ENCODE measurements at regions not wholly inside any gene's neighbourhood (a gene's known extent, or its start where the extent isn't known, plus 50 kb on each side); places are given as distances from the start of the nearest gene placed in this dataset.

DNA sequence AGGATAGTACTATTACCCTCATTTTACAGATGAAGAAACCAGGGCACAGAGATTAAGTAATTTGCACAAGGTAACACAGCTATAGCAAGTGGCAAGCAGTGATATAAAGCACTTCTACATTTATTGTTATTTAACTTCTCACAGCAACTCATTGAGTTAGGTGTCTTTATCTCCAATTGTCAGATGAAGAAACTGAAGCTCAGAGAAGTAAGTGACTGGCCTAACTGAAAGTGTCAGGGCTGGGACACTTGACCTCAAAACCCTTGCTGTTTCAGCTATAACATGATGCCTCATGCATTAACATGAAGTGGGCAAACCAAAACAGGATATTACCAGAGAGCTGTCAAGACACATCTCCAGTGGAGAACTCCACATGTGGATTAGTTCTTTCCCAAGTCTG is 65.8 kb upstream of the LEKR1 start:
- no peak for DNase-seq

DNA sequence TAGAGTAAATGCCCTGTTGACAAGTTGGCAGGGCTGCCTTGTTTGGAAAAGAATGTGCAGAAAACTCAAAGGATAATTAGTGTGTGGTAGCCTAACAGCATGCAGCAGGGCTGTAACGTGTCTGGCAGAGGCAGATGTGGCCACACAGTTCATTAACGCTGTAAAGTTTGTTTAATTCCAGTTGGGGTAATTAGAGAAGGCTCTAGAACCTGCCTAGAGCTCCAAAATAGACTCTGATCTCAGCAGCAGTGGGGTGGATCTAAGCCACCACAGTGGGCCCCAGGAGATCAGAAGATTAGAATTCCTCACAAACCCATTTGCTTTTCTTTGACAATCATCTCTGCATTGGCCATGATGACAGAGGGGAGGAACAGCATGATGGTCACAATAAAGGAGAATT is 65.1 kb upstream of the LEKR1 start:
- peak; percentile 33 for DNase-seq

DNA sequence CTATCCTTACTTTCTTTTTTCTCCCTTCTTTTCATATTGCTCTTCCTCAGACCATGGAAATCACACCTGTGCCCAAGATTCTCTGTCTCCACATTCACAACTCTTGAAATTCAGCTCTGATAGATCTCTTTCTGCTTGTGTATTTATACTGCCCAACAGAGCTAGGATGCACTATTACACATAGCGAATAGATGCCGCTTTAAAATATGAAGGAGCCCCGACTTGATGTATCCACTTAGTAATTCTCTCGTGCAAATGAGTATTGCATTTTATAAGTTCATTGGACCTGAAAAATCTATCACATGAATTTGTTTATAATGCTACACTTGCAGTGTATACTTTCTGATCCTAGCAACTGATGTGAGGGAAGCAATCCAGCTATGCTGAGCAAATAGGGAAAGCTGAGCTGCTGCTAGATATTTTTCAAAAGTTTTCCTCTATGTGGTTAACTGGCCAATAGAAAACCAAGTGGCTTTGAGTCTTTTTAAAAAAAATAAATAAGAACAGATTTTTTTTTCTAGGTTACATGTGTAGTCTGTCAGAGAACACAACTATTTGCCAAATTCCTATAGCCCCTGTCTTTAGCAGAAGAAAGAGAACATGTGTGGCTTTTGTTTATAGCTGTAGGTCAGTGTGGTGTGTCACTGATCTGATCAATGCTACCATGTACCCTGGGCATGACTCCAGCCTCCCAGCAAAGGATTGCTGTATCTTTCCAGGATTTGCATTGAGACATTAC is 64.3 kb upstream of the LEKR1 start:
- no peak for DNase-seq

DNA sequence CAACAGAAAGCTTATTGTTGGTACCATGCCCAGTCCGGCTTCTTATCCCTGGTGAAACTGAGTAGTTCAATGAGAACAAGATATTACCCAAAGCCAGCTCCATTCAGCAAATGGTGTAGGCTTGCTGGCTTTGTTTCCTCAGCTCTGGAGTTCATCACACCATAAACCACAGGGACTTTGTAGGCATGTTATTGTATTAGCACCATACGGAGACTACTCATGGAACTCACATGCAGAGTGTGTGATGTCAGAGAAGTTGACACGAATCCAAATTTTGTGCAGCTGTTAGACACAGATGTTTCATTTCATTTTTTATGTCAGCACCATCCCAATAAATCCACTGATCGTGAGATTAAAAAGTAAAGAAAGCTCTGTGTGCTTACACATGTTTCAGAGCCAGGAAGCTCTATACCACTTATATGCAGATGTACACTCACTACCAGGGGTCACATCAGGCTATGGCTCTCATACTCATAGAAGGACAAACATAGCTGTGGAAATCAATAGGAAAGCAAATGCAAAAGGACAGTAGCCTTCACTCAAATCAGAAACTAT is 63.4 kb upstream of the LEKR1 start:
- DNase-seq: peak; percentile 26

DNA sequence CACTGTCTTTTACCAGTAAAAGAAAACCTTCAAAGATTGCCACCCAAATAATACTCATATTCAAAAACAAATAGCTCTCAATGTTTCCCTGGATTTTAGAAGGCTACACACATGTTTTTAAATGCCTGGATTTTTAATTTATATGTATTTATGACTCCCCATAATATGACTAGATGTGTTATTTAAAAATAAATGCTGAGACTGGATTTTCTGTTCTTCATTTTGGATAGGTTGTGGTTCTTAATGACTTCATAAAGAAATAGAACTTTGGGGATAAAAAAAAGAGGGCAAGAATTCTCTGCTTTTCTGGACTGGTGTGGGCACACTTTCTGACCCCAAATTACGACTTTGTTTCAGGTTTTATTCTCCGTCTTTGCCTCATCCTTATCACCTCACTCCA is 62.8 kb upstream of the LEKR1 start:
- no peak for DNase-seq

DNA sequence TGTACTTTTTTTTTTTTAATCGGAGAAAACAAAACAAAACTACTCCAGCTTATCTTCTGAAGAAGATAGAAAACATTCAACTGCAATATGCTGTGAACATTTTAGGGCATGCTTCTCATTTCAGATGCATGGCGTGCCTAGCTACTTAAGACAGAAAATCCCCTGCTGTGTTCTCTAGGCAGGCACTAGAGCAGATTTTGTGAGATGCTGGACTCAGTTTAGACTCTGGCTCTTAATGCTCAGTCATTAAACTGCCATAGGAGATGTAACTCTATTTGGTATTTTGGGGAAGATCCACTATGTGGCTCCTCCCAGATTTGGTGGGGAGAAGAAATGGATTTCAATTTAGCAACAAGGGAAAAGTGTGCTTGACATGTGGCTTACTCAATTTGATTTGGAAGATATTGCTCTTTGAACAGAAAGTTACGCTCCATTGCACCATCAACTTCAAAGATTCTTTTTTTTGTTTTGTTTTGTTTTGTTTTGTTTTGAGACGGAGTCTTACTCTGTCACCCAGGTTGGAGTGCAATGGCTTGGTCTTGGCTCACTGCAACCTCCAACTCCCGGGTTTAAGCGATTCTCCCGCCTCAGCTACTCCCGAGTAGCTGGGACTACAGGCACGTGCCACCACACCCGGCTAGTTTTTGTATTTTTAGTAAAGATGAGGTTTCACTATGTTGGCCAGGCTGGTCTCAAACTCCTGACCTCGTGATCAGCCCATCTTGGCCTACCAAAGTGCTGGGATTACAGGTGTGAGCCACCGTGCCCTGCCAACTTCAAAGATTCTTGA is 62.0 kb upstream of the LEKR1 start:
- no peak for DNase-seq

DNA sequence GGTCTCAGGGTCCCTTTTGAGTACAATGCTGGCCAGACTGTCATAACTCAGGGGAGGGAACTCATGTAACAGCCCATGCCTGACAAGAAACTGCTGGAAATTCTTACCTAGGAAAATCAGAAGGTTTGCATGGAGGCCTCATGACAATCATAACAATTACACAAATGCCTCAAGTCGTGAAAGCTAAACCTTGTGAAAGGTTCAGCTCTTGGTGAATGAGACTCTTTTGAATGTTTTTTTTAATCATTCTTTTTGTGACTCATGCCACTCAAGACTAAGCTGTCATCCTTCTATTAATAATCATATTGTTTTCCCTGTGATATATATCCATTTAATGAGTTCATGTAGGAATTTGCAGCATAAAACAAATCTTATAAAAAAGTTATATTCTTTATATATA is 61.4 kb upstream of the LEKR1 start:
- no peak for DNase-seq

DNA sequence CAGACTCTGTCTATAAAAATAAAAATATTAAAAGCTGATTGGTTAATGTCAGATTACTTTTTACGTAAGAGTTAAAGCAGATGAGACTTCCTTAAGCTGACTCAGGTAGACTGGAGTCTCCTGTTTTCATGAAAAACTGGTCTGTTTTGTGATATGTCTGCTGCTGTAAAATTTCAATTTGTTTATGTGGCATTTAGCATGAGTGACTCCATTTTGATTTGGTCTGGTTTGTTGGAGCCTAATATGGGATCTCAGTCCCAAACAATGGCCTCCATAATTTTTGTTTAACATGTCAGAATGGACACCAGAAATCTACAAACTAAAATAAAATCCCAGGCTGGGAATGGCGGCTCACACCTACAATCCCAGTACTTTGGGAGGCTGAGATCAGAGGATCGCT is 57.8 kb upstream of the LEKR1 start:
- no peak for DNase-seq

DNA sequence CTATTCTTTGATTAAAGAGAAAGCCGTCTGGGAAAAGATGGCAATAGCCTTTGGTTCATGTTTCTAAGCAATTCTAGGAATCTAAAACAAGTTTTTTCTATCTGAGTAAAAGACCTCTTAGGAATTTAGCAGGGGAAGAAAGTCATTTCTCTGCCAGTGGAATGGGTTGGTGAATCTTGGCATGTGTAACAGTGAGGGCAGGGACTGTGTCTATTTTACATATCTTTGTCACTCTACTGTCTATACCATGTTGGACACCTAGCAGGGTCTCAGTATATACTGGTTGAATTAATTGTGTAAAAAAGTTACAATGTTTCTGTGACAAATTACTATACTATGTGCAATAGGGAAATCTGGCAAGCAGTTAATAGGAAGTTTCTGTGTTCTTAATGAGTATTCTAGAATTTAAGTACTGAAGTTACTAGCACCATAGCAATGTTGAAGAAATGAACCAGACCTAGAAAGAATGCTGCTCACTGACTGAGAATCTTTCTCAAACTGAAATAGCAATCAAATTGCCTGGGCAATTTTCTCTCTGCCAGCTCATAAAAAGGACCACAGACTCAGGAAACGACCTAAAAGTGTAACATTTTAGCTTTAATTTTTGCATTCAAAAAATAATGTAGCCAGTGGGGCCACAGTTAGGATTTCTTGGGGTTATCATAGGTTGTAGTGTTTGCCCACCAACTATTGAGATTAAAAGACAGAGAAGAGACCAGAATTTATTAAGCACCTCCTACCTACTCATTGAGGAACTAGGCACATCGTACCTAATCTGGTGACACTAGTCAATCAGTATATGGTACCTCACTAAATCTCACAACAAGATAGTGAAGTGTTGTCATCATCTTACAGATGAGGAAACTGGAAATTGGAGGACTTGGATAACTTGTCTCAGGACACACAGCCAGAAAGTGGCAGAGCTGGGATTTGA is 56.2 kb upstream of the LEKR1 start:
- DNase-seq: no peak

DNA sequence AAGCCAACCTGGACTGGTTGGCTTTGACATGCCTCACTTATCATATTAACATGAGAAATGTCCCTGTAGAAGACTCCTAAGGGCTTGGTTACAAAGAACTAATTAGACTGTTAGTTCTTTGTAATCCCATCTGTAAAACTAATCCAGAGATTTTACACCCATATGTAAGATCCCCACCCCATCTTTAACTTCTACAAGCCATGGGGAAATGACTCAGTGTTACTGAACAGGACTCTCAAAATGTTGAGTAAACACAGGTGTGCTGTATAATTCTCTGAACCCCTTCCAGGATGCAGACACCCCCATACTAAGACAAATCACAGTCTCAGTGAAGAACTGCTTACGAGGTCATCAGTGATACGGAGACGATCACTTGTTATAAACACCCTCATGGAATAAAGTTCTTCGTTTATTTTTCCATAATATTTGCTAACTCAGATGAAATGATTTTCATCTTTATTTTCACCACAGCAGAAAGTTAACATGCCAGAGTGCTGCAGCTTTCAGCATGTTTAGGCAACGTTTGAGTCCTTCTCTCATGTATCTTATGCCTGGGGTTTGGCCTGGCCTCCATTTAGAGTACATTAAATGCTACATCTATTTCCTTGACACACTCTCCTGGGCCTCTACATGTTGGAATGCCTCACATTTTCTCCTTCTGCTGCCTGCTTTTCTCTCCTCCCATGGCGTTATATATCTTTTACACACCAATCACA is 55.3 kb upstream of the LEKR1 start:
- DNase-seq: no peak

DNA sequence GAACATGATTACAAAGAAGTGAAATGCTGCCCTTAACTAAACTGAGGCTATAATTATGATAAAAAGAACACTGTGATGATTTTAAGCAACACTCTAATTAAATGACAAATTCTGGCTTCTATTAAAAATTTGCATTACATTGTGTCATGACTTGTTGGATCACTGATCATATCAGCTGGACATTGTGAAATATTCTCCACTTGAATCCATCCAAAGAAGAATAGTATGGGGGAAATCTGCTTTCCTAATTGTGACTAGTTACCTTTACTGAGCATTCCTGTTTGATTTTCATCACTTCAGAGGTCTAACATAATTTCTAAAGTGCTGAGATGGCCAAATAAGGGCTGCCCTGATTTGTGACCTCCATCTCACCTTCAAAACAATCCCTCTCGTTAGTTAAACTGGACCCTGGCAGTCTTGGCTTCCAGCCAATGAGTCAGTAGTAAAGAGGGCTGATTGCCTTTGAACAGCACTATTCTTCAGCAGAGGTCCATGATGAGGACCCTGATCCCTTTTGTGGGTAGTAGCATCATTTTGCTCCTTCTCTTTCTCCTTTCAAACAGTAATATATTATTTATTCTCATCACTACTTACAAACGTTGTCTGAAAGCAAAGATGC is 53.5 kb upstream of the LEKR1 start:
- peak; percentile 40 for DNase-seq

DNA sequence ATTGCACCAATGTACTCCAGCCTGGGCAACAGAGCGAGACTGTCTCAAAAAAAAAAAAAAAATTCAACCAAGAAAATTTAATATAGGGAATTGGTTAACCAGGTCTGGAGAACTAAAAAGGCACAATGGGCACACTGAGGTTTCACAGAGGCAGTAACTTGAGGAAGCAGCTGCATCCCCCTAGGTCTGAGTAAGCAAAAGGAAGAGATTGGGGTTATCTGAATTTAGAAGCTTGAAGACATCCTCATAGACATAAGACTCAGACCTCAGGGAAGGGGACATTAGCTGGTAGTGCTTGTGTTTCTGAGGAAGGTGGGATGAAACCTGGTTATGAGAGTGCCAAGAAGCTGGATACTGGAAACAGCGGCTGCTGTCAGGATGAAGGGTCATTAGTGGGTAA is 50.1 kb upstream of the LEKR1 start:
- DNase-seq: no peak

Data from NCI-H146 (cell line).